ENCODE measurements at regions not wholly inside any gene's neighbourhood (a gene's known extent, or its start where the extent isn't known, plus 50 kb on each side); places are given as distances from the start of the nearest gene placed in this dataset.

GRCh38 chr13:40407567-40407966 lies 258.9 kb downstream of the FOXO1 start:
- DNase-seq: no peak
- in situ Hi-C loops (cut with MboI; ENCODE audit: low pct_unique_long_range_greater_than_20kb, low sequenced_read_pairs): no loop called here

- in situ Hi-C loops (cut with MboI; ENCODE audit: low pct_unique_long_range_greater_than_20kb, low sequenced_read_pairs): no loop called here
- no peak for DNase-seq
Observed at GRCh38 chr13:40408602-40409001, 257.8 kb downstream of the FOXO1 start.

DNA sequence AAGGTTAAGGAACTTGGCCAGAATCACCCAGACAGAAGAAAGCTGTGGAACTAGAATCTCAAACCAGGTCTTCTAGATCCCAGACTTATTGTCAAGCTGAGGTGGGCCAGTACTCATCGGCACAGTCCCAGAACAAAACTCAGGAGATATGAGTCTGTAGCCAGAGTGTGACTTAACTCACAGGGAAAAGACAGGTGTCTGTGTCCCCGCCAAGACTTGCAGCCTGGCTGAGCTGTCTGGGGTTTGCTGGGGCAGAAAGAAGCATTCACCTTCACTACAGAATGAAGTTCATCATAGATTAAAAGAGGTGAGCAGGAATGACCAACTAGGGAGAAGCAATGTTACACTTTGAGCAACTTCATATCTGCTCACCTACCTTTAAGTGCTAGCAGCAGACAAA lies 257.2 kb downstream of the FOXO1 start:
- no peak for DNase-seq
- in situ Hi-C loops (cut with MboI; ENCODE audit: low pct_unique_long_range_greater_than_20kb, low sequenced_read_pairs): no loop called here

DNA sequence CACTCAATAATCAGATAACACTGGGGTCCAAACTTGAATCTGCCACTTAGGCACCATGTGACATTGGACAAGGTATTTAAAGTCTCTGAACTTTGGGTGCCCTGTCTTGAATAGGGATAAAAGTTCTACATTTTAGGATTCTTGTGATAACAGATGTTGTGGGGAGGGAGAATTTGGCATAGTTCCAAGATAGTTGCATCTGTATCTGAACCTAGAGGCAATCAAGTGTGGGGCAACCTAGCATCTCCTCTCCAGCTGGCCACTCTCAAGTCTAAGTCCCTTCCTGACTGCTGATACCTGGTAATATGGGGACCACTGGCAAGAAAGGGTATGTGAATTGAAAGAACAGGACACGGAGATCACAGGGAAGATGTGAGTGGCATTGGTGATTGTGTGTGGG lies 256.1 kb downstream of the FOXO1 start:
- in situ Hi-C loops (cut with MboI; ENCODE audit: low pct_unique_long_range_greater_than_20kb, low sequenced_read_pairs): no loop called here
- no peak for DNase-seq

DNA sequence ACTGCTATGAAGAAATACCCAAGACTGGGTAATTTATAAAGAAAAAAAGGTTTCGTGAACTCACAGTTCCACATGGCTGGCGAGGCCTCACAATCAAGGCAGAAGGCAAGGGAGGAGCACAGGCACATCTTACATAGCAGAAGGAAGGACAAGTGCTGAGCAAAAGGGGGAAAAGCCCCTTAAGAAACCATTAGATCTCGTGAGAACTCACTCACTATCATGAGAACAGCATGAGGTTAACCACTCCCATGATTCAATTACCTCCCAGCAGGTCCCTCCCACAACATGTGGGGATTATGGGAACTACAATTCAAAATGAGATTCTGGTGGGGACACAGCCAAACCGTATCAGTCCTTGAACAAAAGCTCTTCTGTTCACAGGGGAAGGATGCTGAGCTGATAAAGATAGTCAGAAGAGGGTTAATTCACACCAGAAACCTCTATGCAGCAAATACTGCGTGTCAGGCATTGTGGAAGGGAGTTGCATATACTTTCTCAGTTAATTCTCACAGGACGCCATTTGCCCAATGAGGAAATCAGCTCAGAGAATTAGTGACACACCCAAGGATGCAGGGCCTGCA lies 246.2 kb downstream of the FOXO1 start:
- in situ Hi-C loops (cut with MboI; ENCODE audit: low pct_unique_long_range_greater_than_20kb, low sequenced_read_pairs): no loop called here
- no peak for DNase-seq

DNA sequence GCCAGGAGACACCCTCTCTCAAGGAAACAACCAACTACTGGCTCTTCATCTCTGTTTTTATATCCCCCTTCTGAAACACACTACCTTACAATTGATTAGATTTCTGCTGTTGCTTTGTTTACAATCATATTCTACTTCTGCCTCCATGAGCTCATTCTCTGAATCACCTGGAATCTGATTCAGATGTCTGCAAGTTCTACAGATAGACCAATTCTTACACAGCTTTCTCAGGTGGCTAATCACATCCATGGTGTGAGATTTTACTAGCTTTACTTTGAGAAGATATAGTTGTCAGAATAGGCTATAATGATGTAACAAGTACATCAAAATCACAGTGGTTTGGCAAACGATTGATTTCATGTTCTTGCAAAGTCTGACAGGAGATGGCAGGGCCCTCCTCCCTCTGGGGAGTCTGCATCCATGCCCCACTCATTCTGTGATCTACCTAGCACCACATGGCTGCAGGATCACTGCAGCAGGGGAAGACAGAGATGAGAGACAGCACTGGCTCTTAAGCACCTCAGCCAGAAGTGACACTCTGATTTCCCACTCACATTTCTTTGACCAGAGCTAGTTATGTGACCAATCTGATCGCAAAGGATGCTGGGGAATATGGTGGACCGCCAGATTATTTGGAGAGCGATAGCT lies 243.7 kb downstream of the FOXO1 start:
- no peak for DNase-seq
- in situ Hi-C loops (cut with MboI; ENCODE audit: low pct_unique_long_range_greater_than_20kb, low sequenced_read_pairs): no loop called here

DNA sequence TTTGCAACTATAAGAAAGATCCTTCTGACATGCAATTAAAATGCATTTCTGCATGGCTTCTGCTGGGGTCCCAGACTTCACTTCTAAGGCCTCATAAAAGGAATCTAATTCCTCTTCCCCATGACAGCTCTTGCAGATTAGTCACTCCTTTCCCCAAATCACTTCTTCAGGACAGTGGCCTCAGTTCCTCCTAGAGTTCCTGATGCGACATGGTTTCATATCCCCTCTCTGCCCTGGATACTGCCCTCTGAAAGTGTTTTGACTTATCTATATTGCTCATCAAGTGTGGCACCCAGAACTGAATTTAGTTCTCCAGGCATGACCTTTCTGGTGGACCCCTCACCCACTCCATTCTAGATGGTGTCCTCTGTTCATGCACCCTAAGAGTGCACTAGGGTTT lies 238.1 kb downstream of the FOXO1 start:
- in situ Hi-C loops (cut with MboI; ENCODE audit: low pct_unique_long_range_greater_than_20kb, low sequenced_read_pairs): no loop called here
- DNase-seq: no peak

DNA sequence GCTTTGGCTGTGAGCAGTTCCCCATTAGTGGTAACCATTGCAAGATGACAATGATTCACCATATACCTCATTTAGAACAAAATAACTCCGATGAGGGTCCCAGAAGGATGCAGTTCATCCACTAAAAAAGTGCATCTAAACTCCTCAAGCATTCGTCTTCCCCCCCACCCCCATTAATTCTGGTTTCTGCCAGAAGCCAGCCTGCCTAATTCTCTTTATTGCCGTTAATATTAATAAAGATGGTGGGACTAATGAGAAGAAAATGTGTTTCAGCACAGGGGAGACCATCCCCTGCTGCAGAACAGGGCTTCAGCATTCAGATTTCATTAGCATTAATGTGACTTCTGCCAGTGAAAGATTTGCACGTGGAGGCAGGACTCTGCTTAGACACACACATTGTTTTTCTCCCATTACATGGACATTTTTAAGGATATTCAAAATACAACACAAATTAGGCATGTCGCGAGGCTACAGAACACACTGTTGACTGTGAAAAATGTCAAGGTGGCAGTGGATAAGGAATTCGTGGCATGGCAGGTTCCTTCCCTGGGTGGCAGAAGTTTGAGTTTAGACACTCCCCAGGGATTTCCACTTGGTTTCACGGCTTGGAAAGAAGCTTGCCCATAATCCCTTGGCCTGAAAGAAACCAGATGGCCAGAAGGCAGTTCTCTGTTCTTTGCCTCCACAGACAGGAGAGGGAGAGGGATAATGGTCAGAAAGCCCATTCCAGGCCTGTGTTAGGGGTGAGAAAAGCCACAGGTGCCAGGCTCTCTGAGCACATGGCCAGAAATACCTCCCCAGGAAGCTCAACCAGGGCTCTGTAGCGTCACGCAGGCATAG lies 236.5 kb downstream of the FOXO1 start:
- DNase-seq: no peak
- in situ Hi-C loops (cut with MboI; ENCODE audit: low pct_unique_long_range_greater_than_20kb, low sequenced_read_pairs): no loop called here

DNA sequence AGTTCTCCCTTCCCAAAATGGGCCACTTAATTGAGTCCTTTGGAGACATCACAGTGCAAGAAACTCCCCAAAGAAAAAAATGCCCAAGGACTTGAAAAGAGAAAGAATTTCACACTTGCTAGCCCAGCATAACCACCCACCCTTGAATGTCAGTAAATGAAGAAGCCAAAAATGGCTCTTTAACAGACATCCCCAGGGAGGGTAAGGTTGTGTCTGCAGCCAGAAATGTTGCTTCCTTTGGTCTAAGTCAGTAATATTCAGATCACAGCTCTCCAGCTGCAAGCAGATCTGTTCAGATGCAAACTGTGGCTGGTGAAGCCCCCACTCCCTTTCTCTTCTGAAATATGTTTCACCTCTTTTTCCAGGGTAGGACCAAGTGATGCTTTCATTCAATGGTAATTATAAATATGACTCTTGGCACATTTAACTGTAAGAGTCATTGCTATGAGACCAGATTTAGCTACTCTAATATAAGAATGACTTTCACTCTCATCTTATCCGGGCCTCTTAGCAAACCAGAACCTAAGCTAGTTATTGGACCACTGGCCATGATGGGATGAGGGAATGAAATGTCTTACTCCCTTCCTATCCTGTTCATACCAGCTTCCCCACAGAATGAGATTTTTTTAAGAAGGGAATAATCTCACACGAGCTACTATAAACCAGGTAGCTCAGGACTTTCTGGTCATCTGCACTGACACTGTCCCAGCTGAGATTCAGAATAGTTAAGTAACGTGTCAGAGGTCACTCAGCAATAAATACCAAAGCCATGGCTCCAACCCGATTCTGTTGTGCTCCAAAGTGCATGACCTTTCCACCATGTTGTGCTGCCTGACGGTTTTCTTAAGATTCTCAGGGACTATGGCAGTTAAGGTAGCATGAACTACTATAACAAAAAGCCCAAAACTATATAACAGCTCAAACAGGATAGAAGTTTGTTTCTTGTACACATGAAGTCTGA lies 234.1 kb downstream of the FOXO1 start:
- in situ Hi-C loops (cut with MboI; ENCODE audit: low pct_unique_long_range_greater_than_20kb, low sequenced_read_pairs): no loop called here

DNA sequence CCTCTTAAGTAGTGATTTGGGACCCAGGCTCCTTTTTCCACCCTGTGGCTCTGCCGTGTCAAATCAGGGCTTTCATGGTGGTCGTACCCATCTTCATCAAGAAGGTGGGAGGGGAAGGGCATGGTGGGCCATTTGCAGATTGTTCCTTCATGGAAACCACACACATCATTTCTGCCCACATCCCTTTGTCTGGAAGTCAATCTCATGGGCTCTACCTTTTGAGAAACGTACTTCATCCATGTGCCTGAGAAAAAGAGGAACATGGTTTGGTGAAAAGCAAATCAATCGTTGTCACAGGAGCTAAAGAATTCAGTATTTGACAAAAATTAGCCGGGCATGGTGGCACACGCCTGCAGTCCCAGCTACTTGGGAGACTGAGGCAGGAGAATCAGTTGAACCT lies 233.4 kb downstream of the FOXO1 start:
- in situ Hi-C loops (cut with MboI; ENCODE audit: low pct_unique_long_range_greater_than_20kb, low sequenced_read_pairs): no loop called here

More for the DNA sequence above, 234.1 kb downstream of the FOXO1 start:
- no peak for DNase-seq

GRCh38 chr13:40433577-40433976 lies 232.9 kb downstream of the FOXO1 start:
- in situ Hi-C loops (cut with MboI; ENCODE audit: low pct_unique_long_range_greater_than_20kb, low sequenced_read_pairs): no loop called here
- peak; percentile 31 for DNase-seq

More for the DNA sequence above, 233.4 kb downstream of the FOXO1 start:
- DNase-seq: no peak

DNA sequence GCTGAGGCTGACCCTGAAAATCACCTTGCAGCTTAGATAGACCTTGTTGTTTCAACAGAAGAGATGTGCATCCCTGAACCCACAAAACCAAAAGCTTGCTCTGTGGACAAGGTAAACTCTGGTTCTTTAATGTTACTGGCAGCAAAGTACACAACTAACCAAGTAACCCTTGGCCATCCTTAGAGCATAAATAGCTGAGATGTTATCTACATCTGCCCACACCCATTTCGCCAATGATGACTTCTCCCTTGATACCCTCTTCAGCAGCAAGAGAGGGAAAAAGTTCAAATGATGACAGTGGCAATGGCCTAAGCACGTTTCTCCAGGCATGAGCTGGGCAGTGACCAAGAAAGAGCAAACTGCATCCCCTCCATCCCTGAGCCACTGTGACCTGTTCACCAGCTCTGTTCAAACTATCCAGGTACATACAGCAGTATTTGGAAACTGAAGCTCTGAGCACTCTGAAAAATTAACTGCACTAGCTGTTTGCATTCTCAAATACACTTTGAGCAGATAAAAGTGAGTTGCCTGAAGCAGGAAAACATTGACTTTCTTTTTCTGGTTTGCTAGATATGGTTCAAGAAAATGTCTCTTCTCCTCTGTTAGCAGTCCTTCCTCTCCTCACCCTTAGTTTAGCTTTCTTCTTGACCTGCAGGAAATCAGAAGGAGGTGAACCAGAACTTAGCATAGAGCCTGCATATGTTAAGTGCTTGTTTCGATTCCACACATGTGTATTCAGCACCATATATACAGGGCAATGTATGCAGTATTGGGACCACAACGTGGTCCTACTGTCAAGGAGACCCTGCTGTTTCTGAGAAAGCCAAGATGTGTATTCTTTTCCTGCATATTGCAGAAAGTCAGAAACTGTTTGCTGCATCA lies 231.7 kb downstream of the FOXO1 start:
- in situ Hi-C loops (cut with MboI; ENCODE audit: low pct_unique_long_range_greater_than_20kb, low sequenced_read_pairs): no loop called here
- no peak for DNase-seq

- in situ Hi-C loops (cut with MboI; ENCODE audit: low pct_unique_long_range_greater_than_20kb, low sequenced_read_pairs): no loop called here
- no peak for DNase-seq
Observed at GRCh38 chr13:40438022-40438680, 228.3 kb downstream of the FOXO1 start.

DNA sequence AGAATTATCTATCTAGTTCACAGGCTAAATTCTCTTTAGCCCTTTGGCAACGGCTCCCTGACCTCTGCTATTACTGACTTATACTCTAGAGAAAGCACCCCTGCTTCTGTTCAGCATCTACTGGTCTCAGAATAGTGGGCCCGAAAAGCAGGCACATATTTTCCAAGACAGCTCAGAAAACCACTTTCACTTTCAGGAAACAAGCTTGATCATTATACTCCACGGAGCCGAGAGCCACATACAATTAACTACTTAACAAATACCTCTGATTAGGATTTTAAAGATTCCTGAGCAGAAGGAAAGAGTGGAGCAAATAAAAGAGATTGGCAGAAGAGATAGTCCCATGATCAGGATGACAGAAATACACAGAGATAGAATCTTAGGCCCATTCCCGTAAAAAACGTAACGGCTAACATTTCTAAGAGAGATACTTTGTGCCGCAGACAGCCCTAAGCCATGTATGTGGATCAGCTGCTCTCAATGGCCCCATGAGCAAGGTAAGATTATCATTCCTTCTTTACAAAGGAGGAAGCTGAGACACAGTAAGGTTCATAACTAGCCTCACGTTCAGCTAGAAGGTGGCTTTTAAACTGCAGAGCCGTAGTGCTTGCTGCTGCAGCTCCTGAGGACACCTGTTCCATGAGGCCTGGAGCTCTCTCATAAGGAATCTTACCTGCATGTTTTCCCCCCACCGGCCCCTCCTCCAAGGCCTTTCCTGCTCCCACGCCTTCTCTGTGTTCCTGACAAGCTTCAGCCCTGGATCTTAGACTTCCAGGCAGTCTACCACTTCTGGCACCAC lies 227.2 kb downstream of the FOXO1 start:
- in situ Hi-C loops (cut with MboI; ENCODE audit: low pct_unique_long_range_greater_than_20kb, low sequenced_read_pairs): no loop called here
- DNase-seq: no peak

- in situ Hi-C loops (cut with MboI; ENCODE audit: low pct_unique_long_range_greater_than_20kb, low sequenced_read_pairs): no loop called here
- no peak for DNase-seq
Observed at GRCh38 chr13:40439928-40440327, 226.5 kb downstream of the FOXO1 start.

DNA sequence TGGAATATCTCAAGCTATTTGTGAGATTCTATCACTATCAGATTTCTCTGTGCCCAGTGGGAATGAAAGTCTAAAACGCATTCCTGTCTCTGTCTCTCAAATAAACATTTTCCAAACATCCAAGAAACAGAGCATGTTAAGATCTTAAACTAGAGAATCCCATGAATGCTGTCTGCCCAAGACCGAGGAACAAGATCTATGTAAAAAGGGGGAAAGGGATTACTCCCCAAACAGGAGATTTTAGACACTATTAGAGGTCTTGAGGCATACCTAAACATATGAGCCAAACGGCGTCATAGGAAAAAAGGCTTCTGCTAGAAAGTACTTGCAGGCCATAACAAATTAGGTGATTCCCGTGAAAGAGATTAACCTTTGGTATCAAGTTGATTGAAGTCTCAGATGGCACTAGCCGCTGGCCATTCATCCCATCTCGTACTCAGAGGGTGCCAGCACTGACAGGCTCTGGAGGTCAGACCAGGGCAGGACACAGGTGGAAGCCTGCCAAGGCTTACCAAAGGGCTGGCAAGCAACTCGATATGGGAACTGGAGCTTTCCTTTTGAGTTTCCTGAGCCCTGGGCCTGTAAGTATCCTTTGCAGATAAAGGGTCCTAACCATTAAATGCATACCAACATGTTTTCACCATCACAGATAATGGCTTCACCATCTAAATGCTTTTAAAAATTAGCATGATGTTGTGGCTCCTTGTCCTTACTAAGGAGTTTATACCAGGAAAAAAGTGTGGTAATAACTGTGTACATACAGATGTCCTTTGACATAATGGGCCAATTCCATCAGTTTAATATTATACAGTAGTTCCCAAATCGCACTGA lies 225.2 kb downstream of the FOXO1 start:
- no peak for DNase-seq

More for the DNA sequence above, 225.2 kb downstream of the FOXO1 start:
- in situ Hi-C loops (cut with MboI; ENCODE audit: low pct_unique_long_range_greater_than_20kb, low sequenced_read_pairs): no loop called here
